GM12878 (cell line): ENCODE measurements at regions not wholly inside any gene's neighbourhood (a gene's known extent, or its start where the extent isn't known, plus 50 kb on each side); places are given as distances from the start of the nearest gene placed in this dataset.

Source experiments
- CEBPB ChIP-seq, 2 experiments: fragments of 150-350 bp in 1 of 2; IDR thresholded peaks; 2 replicates each; pipeline ENCODE4 v1.6.1; 2012 to 2014; ENCODE audit warnings: low read depth in 2 of 2, low read length in 2 of 2, borderline replicate concordance in 1 of 2, inconsistent platforms in 1 of 2
- POLR2A ChIP-seq: IDR thresholded peaks from 2 replicates; pipeline ENCODE4 v1.6.1; 2011; ENCODE audit warnings: low read depth, mild to moderate bottlenecking, low read length
- POLR2AphosphoS5 ChIP-seq: IDR thresholded peaks from 2 replicates; pipeline ENCODE4 v1.6.1; 2011; ENCODE audit warnings: mild to moderate bottlenecking, low read length, inconsistent platforms
- RAD21 ChIP-seq: IDR thresholded peaks from 2 replicates; pipeline ENCODE4 v1.6.1; 2011; ENCODE audit warnings: mild to moderate bottlenecking, low read depth, low read length, moderate library complexity; ENCODE audit not compliant: insufficient read depth
- RFX5 ChIP-seq: IDR thresholded peaks from 2 replicates; pipeline ENCODE4 v1.6.1; 2011; ENCODE audit warnings: low read depth, low read length, improper control_type of control experiment
- TBL1XR1 ChIP-seq: IDR thresholded peaks from 2 replicates; pipeline ENCODE4 v1.6.1; 2012; ENCODE audit warnings: low read depth, low read length, improper control_type of control experiment
- TF ChIP-seq, protein P1 (sequence below), 3 experiments: IDR thresholded peaks in 2 of 3; conservative IDR thresholded peaks in 1 of 3; 2 replicates each; pipeline ENCODE4 v1.5.1; 2011; ENCODE audit warnings: low read depth in 3 of 3, low read length in 3 of 3, mild to moderate bottlenecking in 3 of 3, control low read depth in 2 of 3, moderate library complexity in 2 of 3, inconsistent platforms in 1 of 3, mixed read lengths in 1 of 3; ENCODE audit not compliant: control insufficient read depth in 2 of 3, insufficient read depth in 1 of 3; ENCODE audit errors: extremely low read depth in 1 of 3

DNA sequence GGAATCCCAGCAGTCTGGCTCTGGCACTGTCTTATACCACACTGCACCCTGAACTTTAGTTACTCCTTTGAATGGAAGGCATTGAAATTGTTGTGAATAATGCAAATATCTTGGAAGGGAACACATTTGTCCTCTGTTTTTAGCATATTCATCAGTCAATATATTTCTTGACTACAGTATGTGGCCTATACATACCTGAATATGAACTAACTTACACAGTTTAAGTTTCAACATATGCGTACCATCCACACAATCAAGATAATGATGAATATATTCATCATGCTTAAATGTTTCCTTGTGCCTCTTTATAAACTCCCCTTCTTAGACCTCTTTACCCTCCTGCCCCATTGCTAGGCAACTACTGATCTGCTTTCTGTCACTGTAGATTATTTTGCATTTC, 145.7 kb upstream of the ESX1 start:
- TF ChIP-seq RFX5, result no peak
- TF ChIP-seq CEBPB (IDR thresholded peaks at IDR 0.05; ENCODE audit: borderline replicate concordance in 1 of 2, low read depth in 2 of 2, low read length in 2 of 2), result no peak
- TF ChIP-seq, protein P1, sequence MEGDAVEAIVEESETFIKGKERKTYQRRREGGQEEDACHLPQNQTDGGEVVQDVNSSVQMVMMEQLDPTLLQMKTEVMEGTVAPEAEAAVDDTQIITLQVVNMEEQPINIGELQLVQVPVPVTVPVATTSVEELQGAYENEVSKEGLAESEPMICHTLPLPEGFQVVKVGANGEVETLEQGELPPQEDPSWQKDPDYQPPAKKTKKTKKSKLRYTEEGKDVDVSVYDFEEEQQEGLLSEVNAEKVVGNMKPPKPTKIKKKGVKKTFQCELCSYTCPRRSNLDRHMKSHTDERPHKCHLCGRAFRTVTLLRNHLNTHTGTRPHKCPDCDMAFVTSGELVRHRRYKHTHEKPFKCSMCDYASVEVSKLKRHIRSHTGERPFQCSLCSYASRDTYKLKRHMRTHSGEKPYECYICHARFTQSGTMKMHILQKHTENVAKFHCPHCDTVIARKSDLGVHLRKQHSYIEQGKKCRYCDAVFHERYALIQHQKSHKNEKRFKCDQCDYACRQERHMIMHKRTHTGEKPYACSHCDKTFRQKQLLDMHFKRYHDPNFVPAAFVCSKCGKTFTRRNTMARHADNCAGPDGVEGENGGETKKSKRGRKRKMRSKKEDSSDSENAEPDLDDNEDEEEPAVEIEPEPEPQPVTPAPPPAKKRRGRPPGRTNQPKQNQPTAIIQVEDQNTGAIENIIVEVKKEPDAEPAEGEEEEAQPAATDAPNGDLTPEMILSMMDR (IDR thresholded peaks at IDR 0.05 in 2 of 3, conservative IDR thresholded peaks at IDR 0.05 in 1 of 3; ENCODE audit: control insufficient read depth in 2 of 3, extremely low read depth in 1 of 3, insufficient read depth in 1 of 3, low read depth in 3 of 3, low read length in 3 of 3), result no peak
- no peak for TF ChIP-seq RAD21
- no peak for TF ChIP-seq POLR2AphosphoS5
- no peak for TF ChIP-seq POLR2A
- no peak for TF ChIP-seq TBL1XR1
